ENCODE measurements at regions not wholly inside any gene's neighbourhood (a gene's known extent, or its start where the extent isn't known, plus 50 kb on each side); places are given as distances from the start of the nearest gene placed in this dataset.

DNA sequence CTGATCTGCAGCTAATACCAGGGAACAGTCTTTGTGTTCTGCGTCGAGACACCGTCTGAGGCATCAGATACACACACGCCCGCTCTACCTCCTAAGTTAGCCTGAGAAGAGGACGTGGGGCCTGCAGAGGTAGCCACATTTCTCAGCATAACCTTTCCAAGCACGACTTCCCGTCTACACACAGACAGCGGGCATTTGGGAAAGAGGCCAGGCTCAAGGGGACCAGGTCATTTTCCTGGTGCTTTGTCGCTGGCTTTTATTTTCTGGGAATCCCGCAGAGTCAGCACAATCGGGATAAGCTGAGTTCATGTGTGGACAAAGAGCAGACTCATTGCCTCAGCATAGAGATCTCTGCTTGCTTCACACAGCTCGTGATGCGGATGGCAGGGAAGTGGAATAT lies 72.5 kb upstream of the SMYD2 start:
- no peak for DNase-seq

GRCh38 chr1:214209260-214209808 lies 71.6 kb upstream of the SMYD2 start:
- DNase-seq: no peak

DNA sequence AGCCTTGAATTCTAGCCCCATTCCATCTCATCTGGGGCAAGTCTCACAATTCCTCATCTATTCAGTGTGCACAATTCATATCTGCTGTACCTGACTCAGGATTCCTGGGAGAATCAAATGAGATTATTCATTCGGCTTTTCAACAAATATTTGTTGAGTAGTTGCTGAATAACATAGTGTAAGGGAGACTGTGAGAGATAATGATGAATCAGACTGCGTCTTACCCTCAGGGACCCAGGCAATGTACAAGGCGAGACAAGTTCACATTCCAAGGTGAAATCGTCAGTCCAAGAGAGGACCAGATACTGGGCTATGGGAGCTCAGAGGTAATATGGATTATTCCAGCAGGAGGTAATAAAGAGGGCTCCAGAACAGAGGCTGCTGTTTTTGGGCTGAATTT lies 67.8 kb upstream of the SMYD2 start:
- no peak for DNase-seq

GRCh38 chr1:214214851-214215250 lies 66.1 kb upstream of the SMYD2 start:
- no peak for DNase-seq

- DNase-seq: no peak
Observed at GRCh38 chr1:214215583-214215982, 65.4 kb upstream of the SMYD2 start.

GRCh38 chr1:214216021-214216420 lies 64.9 kb upstream of the SMYD2 start:
- no peak for DNase-seq

- DNase-seq: no peak
Observed at GRCh38 chr1:214216779-214217178, 64.2 kb upstream of the SMYD2 start.

- no peak for DNase-seq
Observed at GRCh38 chr1:214219902-214220301, 61.1 kb upstream of the SMYD2 start.

GRCh38 chr1:214220891-214221290 lies 60.1 kb upstream of the SMYD2 start:
- DNase-seq: no peak

DNA sequence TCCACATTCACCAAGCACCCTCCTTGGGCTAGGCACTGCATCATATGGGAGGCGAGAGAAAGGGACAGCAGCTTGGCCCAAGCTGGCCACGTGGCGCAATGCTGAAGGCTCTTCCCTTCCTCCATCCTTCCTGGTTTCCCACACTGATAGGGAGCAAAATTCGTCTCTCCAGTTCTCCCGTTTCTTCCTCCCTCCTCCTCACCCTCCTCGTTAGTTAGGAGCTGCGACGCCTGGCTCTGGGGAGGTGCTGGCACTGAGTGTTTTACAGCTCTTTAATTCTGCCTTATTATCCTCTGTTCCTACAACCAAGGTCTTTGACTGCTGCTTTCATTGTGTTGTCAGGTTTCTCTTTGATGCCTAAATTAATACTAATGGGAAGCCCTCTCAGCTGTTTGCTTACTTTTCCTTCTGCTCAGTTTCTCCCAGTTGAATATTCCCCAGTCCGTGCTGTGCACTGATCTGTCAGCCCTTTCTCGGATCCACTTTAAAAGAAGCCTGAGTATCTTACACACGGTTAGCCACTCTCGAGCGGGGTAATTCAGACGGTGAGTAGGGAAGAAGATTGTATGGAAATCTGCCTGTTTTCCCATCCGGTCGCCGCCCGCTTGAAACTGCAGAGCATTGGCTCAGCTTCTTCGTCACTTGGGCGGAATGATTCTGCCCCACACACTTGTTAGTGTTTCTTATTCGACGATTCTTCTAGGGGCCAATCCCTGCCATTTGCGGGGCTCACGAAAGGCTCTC lies 56.2 kb upstream of the SMYD2 start:
- DNase-seq: peak; percentile 46

DNA sequence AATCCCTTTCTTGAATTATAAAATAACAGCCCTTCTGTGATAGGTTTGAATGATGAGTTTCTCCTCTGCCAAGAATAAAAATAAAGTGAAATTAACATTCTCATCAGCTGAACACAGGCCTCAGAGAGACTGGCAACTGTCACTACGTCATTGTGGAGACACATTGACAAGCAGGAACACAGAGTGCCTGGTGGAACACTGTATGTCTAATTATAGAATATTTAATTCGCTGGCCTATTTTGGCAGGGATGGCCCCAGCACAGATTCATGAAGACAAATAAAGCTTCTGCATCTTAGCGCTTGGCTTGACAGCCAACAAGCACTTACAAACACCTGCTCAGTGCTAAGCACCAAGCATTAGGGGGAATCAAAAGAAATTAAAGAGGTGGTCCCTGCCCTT lies 52.0 kb upstream of the SMYD2 start:
- DNase-seq: no peak

- DNase-seq: no peak
Observed at GRCh38 chr1:214229736-214230135, 51.2 kb upstream of the SMYD2 start.
